NCI-H1694 (cell line): ENCODE measurements at regions not wholly inside any gene's neighbourhood (a gene's known extent, or its start where the extent isn't known, plus 50 kb on each side); places are given as distances from the start of the nearest gene placed in this dataset.

Experiments
- DNase-seq: peaks from one replicate; lab custom pipeline; 2025; lab: John Stamatoyannopoulos, UW

- no peak for DNase-seq
Observed at GRCh38 chr5:11998397-11998796, 94.2 kb upstream of the CTNND2 start.

- no peak for DNase-seq
Observed at GRCh38 chr5:11997942-11998341, 93.7 kb upstream of the CTNND2 start.

- no peak for DNase-seq
Observed at GRCh38 chr5:11992518-11992917, 88.3 kb upstream of the CTNND2 start.

GRCh38 chr5:11985993-11986392 lies 81.7 kb upstream of the CTNND2 start:
- DNase-seq: no peak

- DNase-seq: no peak
Observed at GRCh38 chr5:11984196-11984595, 80.0 kb upstream of the CTNND2 start.

DNA sequence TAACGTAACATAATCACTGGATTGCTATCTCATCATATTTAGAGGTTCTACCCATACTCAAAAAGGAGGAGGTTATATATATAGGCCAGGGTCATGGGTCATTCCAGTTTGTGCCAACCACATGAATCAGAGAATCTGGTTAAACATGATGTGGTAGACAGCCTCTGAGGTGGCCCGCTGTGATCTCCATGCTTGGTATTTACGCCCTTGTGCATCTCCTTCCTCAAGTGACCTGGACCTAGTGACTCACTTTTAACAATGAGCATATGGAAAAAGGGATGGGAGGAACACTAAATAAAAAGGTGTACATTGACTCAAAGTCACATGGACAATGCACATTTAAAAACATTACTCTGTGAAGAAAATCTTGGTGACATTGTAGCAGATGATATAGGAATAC lies 77.7 kb upstream of the CTNND2 start:
- DNase-seq: no peak

DNA sequence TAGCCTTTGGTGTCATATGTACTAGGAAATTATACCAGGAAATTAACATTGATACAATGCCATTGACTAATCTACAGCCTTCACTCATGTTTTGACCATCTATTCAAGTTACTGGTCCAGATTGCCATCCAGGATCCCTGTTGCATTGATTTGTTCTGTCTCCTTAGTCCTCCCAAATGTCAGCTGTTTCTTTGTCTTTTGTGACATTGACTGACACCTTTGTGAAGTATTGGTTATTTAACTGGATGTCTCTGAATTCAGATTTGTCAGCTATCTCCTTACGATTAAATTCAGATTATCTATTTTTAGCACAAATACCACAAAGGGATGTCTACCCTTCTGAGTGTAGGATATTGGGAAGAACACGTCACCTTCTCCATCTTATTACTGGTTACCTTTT lies 73.7 kb upstream of the CTNND2 start:
- DNase-seq: no peak

GRCh38 chr5:11973469-11973868 lies 69.2 kb upstream of the CTNND2 start:
- DNase-seq: no peak

DNA sequence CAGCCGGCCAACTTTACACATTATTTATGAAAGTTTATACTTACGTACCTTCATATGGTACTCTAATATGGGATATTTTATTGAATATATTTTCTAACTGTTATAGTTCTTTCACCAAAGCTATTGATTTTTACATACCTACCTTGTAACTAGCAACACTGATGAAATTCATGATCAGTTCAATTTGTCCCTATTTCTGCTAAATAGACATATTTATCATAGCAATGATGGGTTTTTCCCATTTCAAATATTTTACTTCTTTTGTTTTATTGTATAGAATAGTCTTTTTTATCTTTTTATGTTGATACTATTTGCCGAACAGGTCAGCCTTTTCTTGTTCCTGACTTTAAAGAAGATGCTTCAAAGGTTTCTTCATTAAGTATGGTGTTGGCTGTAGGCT lies 59.0 kb upstream of the CTNND2 start:
- no peak for DNase-seq

DNA sequence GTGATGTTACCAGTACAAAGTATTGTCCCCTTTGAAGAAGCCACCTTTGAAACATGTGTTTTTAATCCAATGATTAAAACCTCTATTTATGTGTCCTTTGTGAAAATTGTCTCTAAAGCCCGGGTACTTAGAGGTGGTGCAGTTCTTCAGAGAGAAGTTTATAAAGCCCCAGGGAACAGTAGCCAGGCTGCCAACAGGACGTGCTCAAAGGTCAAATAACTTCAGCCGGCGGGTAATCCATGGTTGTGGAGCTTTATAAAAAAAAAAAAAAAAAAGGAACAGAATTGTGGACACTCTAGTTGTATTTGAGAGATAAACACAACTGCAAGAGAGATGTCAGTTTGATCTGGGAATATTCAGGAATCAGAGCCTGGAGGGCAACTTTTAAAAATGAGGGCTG lies 57.9 kb upstream of the CTNND2 start:
- DNase-seq: no peak

DNA sequence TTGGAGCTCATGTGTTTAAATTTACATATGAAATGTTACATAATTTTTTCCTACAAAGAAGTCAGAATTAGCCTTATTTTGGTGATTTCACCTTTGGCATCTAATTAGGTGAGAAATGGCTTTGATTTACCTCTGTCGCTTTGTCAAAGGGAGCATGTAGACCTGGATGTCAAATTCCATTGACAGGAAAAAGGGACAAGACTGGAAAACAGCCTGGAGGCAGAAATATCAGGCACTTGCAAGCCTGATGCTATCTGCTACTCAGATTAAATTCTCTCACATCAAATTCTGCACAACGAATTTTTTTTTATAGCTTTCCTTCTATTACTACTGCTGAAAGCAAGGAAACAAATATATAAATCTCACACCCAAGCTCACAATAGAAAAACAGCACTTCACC lies 54.1 kb upstream of the CTNND2 start:
- DNase-seq: no peak

DNA sequence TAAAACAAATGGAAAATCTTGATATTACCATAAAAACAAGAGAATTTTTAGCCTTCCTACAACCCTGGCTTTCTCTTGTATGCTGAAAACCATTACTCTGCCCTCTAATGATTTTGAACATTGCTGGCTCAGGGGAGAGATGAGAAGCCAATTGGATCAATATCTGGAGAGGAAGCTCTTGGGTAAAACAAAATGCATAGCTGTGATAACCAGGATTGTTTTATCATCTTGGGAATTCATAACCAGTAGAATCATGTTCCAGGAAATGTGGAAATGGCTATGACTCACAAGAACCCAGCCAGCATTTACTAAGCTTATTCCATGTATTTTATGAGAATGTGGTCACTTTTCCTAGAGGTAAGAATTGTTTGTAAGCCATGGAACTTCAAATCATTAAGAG lies 51.1 kb upstream of the CTNND2 start:
- no peak for DNase-seq
